ENCODE measurements at regions not wholly inside any gene's neighbourhood (a gene's known extent, or its start where the extent isn't known, plus 50 kb on each side); places are given as distances from the start of the nearest gene placed in this dataset.
"Not testable (repeated sequence)": the region's sequence is repeated elsewhere in the genome, so short reads cannot be mapped to it uniquely, and the experiment has no call there.

DNA sequence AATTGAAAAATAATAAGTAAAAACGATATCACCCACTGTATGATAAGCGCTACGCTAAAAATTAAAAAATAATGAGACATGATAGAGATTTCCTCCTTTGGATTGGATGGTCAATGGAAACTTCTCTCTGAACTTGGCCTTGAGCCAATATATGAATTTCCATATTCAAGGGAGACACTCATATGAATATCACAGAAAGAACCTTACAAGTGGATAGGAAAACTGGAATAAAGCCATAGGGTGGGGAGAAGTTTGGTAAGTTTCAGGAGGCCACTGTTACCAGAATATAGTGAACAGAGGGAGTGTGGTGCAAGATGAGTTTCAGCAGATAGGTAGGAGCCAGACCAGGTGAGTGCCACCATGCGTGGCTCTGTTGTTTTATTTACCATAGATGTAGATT, 147.2 kb downstream of the SEM1 start:
- TF ChIP-seq EZH2phosphoT487 (IDR thresholded peaks at IDR 0.05; ENCODE audit: low read depth): no peak
- TF ChIP-seq, protein P1, sequence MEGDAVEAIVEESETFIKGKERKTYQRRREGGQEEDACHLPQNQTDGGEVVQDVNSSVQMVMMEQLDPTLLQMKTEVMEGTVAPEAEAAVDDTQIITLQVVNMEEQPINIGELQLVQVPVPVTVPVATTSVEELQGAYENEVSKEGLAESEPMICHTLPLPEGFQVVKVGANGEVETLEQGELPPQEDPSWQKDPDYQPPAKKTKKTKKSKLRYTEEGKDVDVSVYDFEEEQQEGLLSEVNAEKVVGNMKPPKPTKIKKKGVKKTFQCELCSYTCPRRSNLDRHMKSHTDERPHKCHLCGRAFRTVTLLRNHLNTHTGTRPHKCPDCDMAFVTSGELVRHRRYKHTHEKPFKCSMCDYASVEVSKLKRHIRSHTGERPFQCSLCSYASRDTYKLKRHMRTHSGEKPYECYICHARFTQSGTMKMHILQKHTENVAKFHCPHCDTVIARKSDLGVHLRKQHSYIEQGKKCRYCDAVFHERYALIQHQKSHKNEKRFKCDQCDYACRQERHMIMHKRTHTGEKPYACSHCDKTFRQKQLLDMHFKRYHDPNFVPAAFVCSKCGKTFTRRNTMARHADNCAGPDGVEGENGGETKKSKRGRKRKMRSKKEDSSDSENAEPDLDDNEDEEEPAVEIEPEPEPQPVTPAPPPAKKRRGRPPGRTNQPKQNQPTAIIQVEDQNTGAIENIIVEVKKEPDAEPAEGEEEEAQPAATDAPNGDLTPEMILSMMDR (IDR thresholded peaks at IDR 0.05; ENCODE audit: low read depth, low read length): no peak
- Histone ChIP-seq H3K27me3 (ENCODE audit: low read depth, low read length) (no peaks in the 10 kb centered on the region), H3K79me2 (ENCODE audit: low read length) (no peaks in the 10 kb centered on the region), H3K27ac (ENCODE audit: low read length) (no peak overlapping the region), H3K36me3 (replicated peaks; ENCODE audit: low read depth, low read length) (no peaks in the 10 kb centered on the region), H2AFZ (ENCODE audit: low read depth, low read length) (no peak overlapping the region), H3K4me2 (ENCODE audit: low read length) (no peak overlapping the region), H3K9me3 (ENCODE audit: insufficient read depth, low read length) (no peaks in the 10 kb centered on the region), H3K9ac (ENCODE audit: low read length) (no peak overlapping the region), H3K4me1 (ENCODE audit: low read length) (no peaks in the 10 kb centered on the region), H3K4me3 (ENCODE audit: low read length) (no peak overlapping the region), H4K20me1 (ENCODE audit: insufficient read depth, low read length) (no peaks in the 10 kb centered on the region)

DNA sequence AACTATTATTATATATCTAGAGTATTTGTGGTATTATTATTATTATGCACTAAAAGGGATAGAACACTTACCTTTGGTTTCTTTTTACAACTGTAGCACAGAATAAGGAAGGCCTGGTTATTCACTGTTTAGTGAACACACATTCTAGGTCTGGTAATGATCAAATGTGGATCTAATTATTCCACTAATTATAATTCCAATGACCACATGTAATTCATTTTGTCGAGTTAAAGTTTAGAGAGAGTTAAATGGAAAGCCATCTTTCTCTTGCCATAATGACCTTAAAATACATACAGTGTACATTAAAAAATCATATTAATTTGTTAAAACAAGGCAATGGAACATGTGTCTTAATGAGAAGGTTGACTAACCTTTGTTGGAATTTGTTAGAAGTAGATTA, 147.8 kb downstream of the SEM1 start:
- H3K27ac ChIP-seq (ENCODE audit: low read length): no peak overlapping the region
- TF ChIP-seq, protein P1 (IDR thresholded peaks at IDR 0.05; ENCODE audit: low read depth, low read length): no peak
- TF ChIP-seq EZH2phosphoT487 (IDR thresholded peaks at IDR 0.05; ENCODE audit: low read depth): no peak
- no peaks in the 10 kb centered on the region for H3K27me3 ChIP-seq (ENCODE audit: low read depth, low read length)

DNA sequence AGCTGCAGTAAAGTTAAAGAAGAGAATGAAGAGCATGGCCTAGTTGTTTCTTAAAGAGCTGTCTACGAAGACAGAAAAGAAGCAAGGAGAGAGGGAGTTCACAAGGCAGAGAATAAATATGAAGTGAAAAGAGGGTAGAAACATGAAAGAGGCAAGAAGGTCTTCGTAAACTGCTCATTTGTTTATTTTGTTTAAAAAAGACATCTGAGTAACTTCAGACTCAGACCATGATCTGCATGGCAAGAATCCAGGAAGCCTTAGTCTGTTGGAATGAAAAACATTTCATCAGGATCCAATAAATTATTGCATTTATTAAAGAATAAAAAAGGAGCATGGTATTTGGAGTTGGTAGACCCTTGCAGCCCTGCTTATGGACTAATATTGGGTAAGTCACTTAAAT, 151.1 kb downstream of the SEM1 start:
- TF ChIP-seq, protein P1 (IDR thresholded peaks at IDR 0.05; ENCODE audit: low read depth, low read length): no peak
- TF ChIP-seq EZH2phosphoT487 (IDR thresholded peaks at IDR 0.05; ENCODE audit: low read depth): no peak
- no peaks in the 10 kb centered on the region for H3K4me1 ChIP-seq (ENCODE audit: low read length)
- no peaks in the 10 kb centered on the region for H3K9me3 ChIP-seq (ENCODE audit: insufficient read depth, low read length)
- no peak overlapping the region for H2AFZ ChIP-seq (ENCODE audit: low read depth, low read length)
- H3K27me3 ChIP-seq (ENCODE audit: low read depth, low read length): no peaks in the 10 kb centered on the region
- H3K9ac ChIP-seq (ENCODE audit: low read length): no peak overlapping the region
- no peak overlapping the region for H3K4me2 ChIP-seq (ENCODE audit: low read length)
- H4K20me1 ChIP-seq (ENCODE audit: insufficient read depth, low read length): no peaks in the 10 kb centered on the region
- H3K79me2 ChIP-seq (ENCODE audit: low read length): no peaks in the 10 kb centered on the region
- H3K4me3 ChIP-seq (ENCODE audit: low read length): no peak overlapping the region
- no peak overlapping the region for H3K27ac ChIP-seq (ENCODE audit: low read length)
- H3K36me3 ChIP-seq (replicated peaks; ENCODE audit: low read depth, low read length): no peaks in the 10 kb centered on the region

More for the DNA sequence above, 147.8 kb downstream of the SEM1 start:
- Histone ChIP-seq H3K4me1 (ENCODE audit: low read length) (no peaks in the 10 kb centered on the region), H3K4me3 (ENCODE audit: low read length) (no peak overlapping the region), H3K9ac (ENCODE audit: low read length) (no peak overlapping the region), H3K4me2 (ENCODE audit: low read length) (no peak overlapping the region), H2AFZ (ENCODE audit: low read depth, low read length) (no peak overlapping the region), H3K9me3 (ENCODE audit: insufficient read depth, low read length) (no peaks in the 10 kb centered on the region), H3K36me3 (replicated peaks; ENCODE audit: low read depth, low read length) (no peaks in the 10 kb centered on the region), H3K79me2 (ENCODE audit: low read length) (no peaks in the 10 kb centered on the region), H4K20me1 (ENCODE audit: insufficient read depth, low read length) (no peaks in the 10 kb centered on the region)

DNA sequence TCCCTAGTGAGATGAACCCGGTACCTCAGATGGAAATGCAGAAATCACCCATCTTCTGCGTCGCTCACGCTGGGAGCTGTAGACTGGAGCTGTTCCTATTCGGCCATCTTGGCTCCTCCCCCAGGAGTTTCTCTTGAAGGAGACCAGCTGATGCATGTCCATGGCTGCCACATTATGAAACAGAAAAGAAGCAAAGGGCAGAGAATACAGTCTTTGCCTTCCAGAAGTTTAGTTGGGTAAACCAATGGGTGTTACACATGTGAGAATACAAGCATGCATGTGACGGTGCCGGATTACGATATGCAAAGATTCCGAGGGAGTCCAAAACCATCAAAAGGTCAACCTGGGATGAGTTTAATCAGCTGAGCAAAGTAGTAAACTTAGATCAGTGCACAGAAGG, 151.6 kb downstream of the SEM1 start:
- H4K20me1 ChIP-seq (ENCODE audit: insufficient read depth, low read length): no peaks in the 10 kb centered on the region
- no peaks in the 10 kb centered on the region for H3K9me3 ChIP-seq (ENCODE audit: insufficient read depth, low read length)
- no peak for TF ChIP-seq EZH2phosphoT487 (IDR thresholded peaks at IDR 0.05; ENCODE audit: low read depth)
- TF ChIP-seq, protein P1 (IDR thresholded peaks at IDR 0.05; ENCODE audit: low read depth, low read length): no peak
- H3K9ac ChIP-seq (ENCODE audit: low read length): no peak overlapping the region
- no peak overlapping the region for H3K27ac ChIP-seq (ENCODE audit: low read length)
- no peaks in the 10 kb centered on the region for H3K36me3 ChIP-seq (replicated peaks; ENCODE audit: low read depth, low read length)
- H3K79me2 ChIP-seq (ENCODE audit: low read length): no peaks in the 10 kb centered on the region
- no peaks in the 10 kb centered on the region for H3K27me3 ChIP-seq (ENCODE audit: low read depth, low read length)
- H3K4me2 ChIP-seq (ENCODE audit: low read length): no peak overlapping the region
- no peaks in the 10 kb centered on the region for H3K4me1 ChIP-seq (ENCODE audit: low read length)
- H2AFZ ChIP-seq (ENCODE audit: low read depth, low read length): no peak overlapping the region
- H3K4me3 ChIP-seq (ENCODE audit: low read length): no peak overlapping the region

DNA sequence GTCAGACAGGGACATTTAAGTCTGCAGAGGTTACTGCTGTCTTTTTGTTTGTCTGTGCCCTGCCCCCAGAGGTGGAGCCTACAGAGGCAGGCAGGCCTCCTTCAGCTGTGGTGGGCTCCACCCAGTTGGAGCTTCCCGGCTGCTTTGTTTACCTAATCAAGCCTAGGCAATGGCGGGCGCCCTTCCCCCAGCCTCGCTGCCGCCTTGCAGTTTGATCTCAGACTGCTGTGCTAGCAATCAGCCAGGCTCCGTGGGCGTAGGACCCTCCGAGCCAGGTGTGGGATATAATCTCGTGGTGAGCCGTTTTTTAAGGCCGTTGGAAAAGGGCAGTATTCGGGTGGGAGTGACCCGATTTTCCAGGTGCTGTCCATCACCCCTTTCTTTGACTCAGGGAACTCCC, 152.0 kb downstream of the SEM1 start:
- H3K4me1 ChIP-seq (ENCODE audit: low read length); H4K20me1 ChIP-seq (ENCODE audit: insufficient read depth, low read length); H3K27me3 ChIP-seq (ENCODE audit: low read depth, low read length); H3K9me3 ChIP-seq (ENCODE audit: insufficient read depth, low read length); H3K4me2 ChIP-seq (ENCODE audit: low read length); H3K9ac ChIP-seq (ENCODE audit: low read length); H3K27ac ChIP-seq (ENCODE audit: low read length); H3K36me3 ChIP-seq (replicated peaks; ENCODE audit: low read depth, low read length); H2AFZ ChIP-seq (ENCODE audit: low read depth, low read length); H3K79me2 ChIP-seq (ENCODE audit: low read length); H3K4me3 ChIP-seq (ENCODE audit: low read length): not testable (repeated sequence)
